ENCODE measurements at regions not wholly inside any gene's neighbourhood (a gene's known extent, or its start where the extent isn't known, plus 50 kb on each side); places are given as distances from the start of the nearest gene placed in this dataset.

DNA sequence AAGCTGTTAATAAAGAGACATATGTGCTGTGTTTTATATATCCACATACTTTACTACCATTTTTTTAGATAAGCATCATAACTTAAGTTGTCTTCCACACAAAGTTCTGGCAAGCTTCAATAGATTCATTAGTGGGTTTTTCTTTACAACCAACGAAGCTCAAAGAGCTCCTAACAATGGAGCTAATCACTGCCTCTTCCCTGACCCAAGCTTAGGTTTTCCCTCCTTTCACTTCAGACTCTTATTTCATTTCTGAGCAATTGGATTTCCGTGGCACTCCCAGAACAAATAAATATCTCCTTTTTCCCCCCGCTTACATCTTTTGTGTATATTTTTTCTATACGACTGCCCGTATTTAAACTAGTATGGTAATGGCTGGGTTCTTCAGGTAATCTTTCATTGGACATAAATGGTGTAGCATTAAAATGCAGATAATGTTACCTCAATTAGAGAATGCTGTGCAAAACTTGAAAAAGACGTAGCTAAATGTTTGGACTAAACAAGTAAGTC is 275.5 kb upstream of the TMEM161B start:
- Histone ChIP-seq H4K20me1 (replicated peaks in 1 of 2; ENCODE audit: control insufficient read depth in 1 of 2, insufficient read depth in 2 of 2, low read length in 2 of 2) (no peaks in the 10 kb centered on the region), H3K27me3 (replicated peaks in 1 of 4; ENCODE audit: control insufficient read depth in 3 of 4, extremely low read depth in 1 of 4, insufficient read depth in 3 of 4, low read length in 3 of 4) (peaks cover 0 to 1% (median 0%) of the 10 kb centered on the region in 4 experiments; a peak in 1 of 7 replicates), H3K9me3 (ENCODE audit: insufficient read depth in 2 of 2, low read depth in 1 of 2, low read length in 1 of 2) (no peaks in the 10 kb centered on the region), H3K4me2 (ENCODE audit: insufficient read depth in 1 of 2, low read depth in 2 of 2, low read length in 2 of 2) (no peak overlapping the region), H2BK120ac (replicated peaks; ENCODE audit: low read depth, low read length) (no peak overlapping the region), H3K18ac (ENCODE audit: extremely low read depth, low read length) (no peak overlapping the region), H3K56ac (replicated peaks; ENCODE audit: insufficient read length, low read depth, low read length) (no peak overlapping the region), H2AFZ (ENCODE audit: low read length) (no peak overlapping the region), H3K27ac (ENCODE audit: low read depth, low read length) (no peak overlapping the region), H3K36me3 (ENCODE audit: control insufficient read depth in 2 of 4, insufficient read depth in 4 of 4, low read length in 3 of 4) (no peaks in the 10 kb centered on the region), H3K14ac (ENCODE audit: insufficient read length) (no peak overlapping the region), H3K79me2 (ENCODE audit: control insufficient read depth in 1 of 2, insufficient read depth in 2 of 2, low read length in 2 of 2) (no peaks in the 10 kb centered on the region), H3K23ac (ENCODE audit: insufficient read length) (no peak overlapping the region), H4K5ac (ENCODE audit: insufficient read length, low read depth, low read length) (no peak overlapping the region), H3K4me3 (ENCODE audit: extremely low read depth in 1 of 4, insufficient read depth in 2 of 4, low read depth in 3 of 4, low read length in 4 of 4) (no peak overlapping the region), H3K79me1 (ENCODE audit: low read depth, low read length) (no peaks in the 10 kb centered on the region), H3K9ac (replicated peaks in 1 of 4; ENCODE audit: extremely low read depth in 1 of 4, low read depth in 3 of 4, low read length in 3 of 4) (no peak overlapping the region), H2AK5ac (ENCODE audit: low read depth, low read length) (no peak overlapping the region), H4K8ac (ENCODE audit: extremely low read depth, insufficient read depth, low read length) (no peak overlapping the region), H4K91ac (replicated peaks; ENCODE audit: insufficient read length, low read length) (no peak overlapping the region), H3K4ac (replicated peaks; ENCODE audit: insufficient read length, low read depth, low read length) (no peak overlapping the region), H3K23me2 (ENCODE audit: low read depth, low read length) (no peaks in the 10 kb centered on the region), H2BK15ac (ENCODE audit: low read length) (no peak overlapping the region), H3K4me1 (replicated peaks in 1 of 4; ENCODE audit: control insufficient read depth in 3 of 4, insufficient read depth in 4 of 4, low read length in 3 of 4) (peaks cover 0 to 6% (median 5%) of the 10 kb centered on the region in 4 experiments; a peak in 4 of 7 replicates), H2BK12ac (ENCODE audit: low read depth, low read length) (no peak overlapping the region), H2BK20ac (ENCODE audit: low read length) (no peak overlapping the region), H2BK5ac (ENCODE audit: low read depth, low read length) (no peak overlapping the region)
- ChIA-PET POLR2A (ENCODE audit: partially characterized antibody) (no interaction called here), CTCF (ENCODE audit: partially characterized antibody) (interaction anchor here (1.1 kb wide), 2 partner anchors 45 to 58 kb away, joined by 3 to 4 read pairs; no protein-coding TSS in a partner anchor)
- 82% methylated on average over 6 of the region's 6 CpGs; no CpG with 5 or more reads in 1 of the 2 experiments for WGBS, 2 experiments (ENCODE audit: extremely low coverage in 1 of 2, insufficient coverage in 1 of 2, insufficient read length in 1 of 2, insufficient replicate concordance in 2 of 2, low coverage in 1 of 2, low lambda C conversion rate in 2 of 2, missing lambda C conversion rate in 1 of 2)
- DNase-seq (ENCODE audit: low read depth in 1 of 2, low spot score in 2 of 2) = no peak
- no peak for FAIRE-seq
- TF ChIP-seq ZNF274 (IDR thresholded peaks at IDR 0.05; ENCODE audit: borderline replicate concordance, extremely low read depth, low read length) = no peak
- no peak for TF ChIP-seq HDAC2 (IDR thresholded peaks at IDR 0.05; ENCODE audit: borderline replicate concordance in 1 of 2, low read depth in 2 of 2, low read length in 2 of 2)
- no peak for TF ChIP-seq GTF2F1 (IDR thresholded peaks at IDR 0.05; ENCODE audit: borderline replicate concordance, low read depth, low read length)
- no peak for TF ChIP-seq CHD1 (IDR thresholded peaks at IDR 0.05; ENCODE audit: low read depth, low read length)
- no peak for TF ChIP-seq SUZ12 (IDR thresholded peaks at IDR 0.05; ENCODE audit: low read length)
- TF ChIP-seq ATF2 (IDR thresholded peaks at IDR 0.05; ENCODE audit: low read length) = no peak
- TF ChIP-seq, protein P1, sequence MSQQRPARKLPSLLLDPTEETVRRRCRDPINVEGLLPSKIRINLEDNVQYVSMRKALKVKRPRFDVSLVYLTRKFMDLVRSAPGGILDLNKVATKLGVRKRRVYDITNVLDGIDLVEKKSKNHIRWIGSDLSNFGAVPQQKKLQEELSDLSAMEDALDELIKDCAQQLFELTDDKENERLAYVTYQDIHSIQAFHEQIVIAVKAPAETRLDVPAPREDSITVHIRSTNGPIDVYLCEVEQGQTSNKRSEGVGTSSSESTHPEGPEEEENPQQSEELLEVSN (IDR thresholded peaks at IDR 0.05) = no peak
- TF ChIP-seq EP300 (IDR thresholded peaks at IDR 0.05; ENCODE audit: borderline replicate concordance in 1 of 2, low read depth in 2 of 2, low read length in 2 of 2) = no peak
- no peak for TF ChIP-seq SIRT6 (IDR thresholded peaks at IDR 0.05; ENCODE audit: low read length)
- no peak for TF ChIP-seq MAX (IDR thresholded peaks at IDR 0.05)
- no peak for TF ChIP-seq TAF1 (IDR thresholded peaks at IDR 0.05; ENCODE audit: low read depth, low read length)
